HG03571 (cell line): ENCODE measurements at regions not wholly inside any gene's neighbourhood (a gene's known extent, or its start where the extent isn't known, plus 50 kb on each side); places are given as distances from the start of the nearest gene placed in this dataset.

Experiments
- ATAC-seq: cut with Tn5 transposase; IDR thresholded peaks from one replicate; pipeline ENCODE4 v1.9.1; 2021; ENCODE audit not compliant: unreplicated experiment

- ATAC-seq = no peak
Observed at GRCh38 chr6:126147291-126147815, 161.0 kb downstream of the TRMT11 start.

GRCh38 chr6:126148853-126149252 lies 162.5 kb downstream of the TRMT11 start:
- no peak for ATAC-seq

GRCh38 chr6:126152372-126152745 lies 166.0 kb downstream of the TRMT11 start:
- no peak for ATAC-seq

- ATAC-seq = no peak
Observed at GRCh38 chr6:126153661-126154060, 167.3 kb downstream of the TRMT11 start.

GRCh38 chr6:126156973-126157372 lies 170.6 kb downstream of the TRMT11 start:
- peak; percentile 84 for ATAC-seq

- ATAC-seq = no peak
Observed at GRCh38 chr6:126167726-126168125, 172.2 kb upstream of the CENPW start.

GRCh38 chr6:126170433-126170832 lies 169.5 kb upstream of the CENPW start:
- ATAC-seq = no peak

- peak; percentile 72 for ATAC-seq
Observed at GRCh38 chr6:126170978-126171382, 168.9 kb upstream of the CENPW start.

- no peak for ATAC-seq
Observed at GRCh38 chr6:126172131-126172530, 167.8 kb upstream of the CENPW start.

- ATAC-seq = no peak
Observed at GRCh38 chr6:126173265-126173664, 166.7 kb upstream of the CENPW start.

- no peak for ATAC-seq
Observed at GRCh38 chr6:126174697-126175096, 165.2 kb upstream of the CENPW start.

GRCh38 chr6:126175251-126175650 lies 164.7 kb upstream of the CENPW start:
- ATAC-seq = no peak

GRCh38 chr6:126176282-126176681 lies 163.6 kb upstream of the CENPW start:
- ATAC-seq = no peak

- ATAC-seq = no peak
Observed at GRCh38 chr6:126180585-126180984, 159.3 kb upstream of the CENPW start.

GRCh38 chr6:126181173-126181741 lies 158.7 kb upstream of the CENPW start:
- ATAC-seq = no peak

- no peak for ATAC-seq
Observed at GRCh38 chr6:126181890-126182289, 158.0 kb upstream of the CENPW start.

GRCh38 chr6:126182650-126183311 lies 157.1 kb upstream of the CENPW start:
- ATAC-seq = no peak

GRCh38 chr6:126185774-126186173 lies 154.1 kb upstream of the CENPW start:
- no peak for ATAC-seq

- ATAC-seq = no peak
Observed at GRCh38 chr6:126188279-126188909, 151.5 kb upstream of the CENPW start.

GRCh38 chr6:126195625-126196236 lies 144.2 kb upstream of the CENPW start:
- no peak for ATAC-seq

- ATAC-seq = no peak
Observed at GRCh38 chr6:126198631-126199030, 141.3 kb upstream of the CENPW start.

GRCh38 chr6:126199466-126199865 lies 140.4 kb upstream of the CENPW start:
- no peak for ATAC-seq
